ENCODE measurements at regions not wholly inside any gene's neighbourhood (a gene's known extent, or its start where the extent isn't known, plus 50 kb on each side); places are given as distances from the start of the nearest gene placed in this dataset.

GRCh38 chr5:82603033-82603987 is 325.2 kb upstream of the RPS23 start:
- TF ChIP-seq CTCF (IDR thresholded peaks at IDR 0.05) (no peak), POLR2A (IDR thresholded peaks at IDR 0.05) (no peak)

Measured in uterus (tissue), 2 donors.